GM12801 (cell line): ENCODE measurements at regions not wholly inside any gene's neighbourhood (a gene's known extent, or its start where the extent isn't known, plus 50 kb on each side); places are given as distances from the start of the nearest gene placed in this dataset.

ENCODE experiments used
- CTCF ChIP-seq: IDR thresholded peaks from one replicate; pipeline ENCODE4 v1.5.1; 2011; ENCODE audit warnings: control low read depth; ENCODE audit not compliant: insufficient read length; ENCODE audit errors: extremely low read depth

GRCh38 chr11:19651028-19651427, 61.6 kb upstream of the NAV2 start:
- no peak for TF ChIP-seq CTCF

DNA sequence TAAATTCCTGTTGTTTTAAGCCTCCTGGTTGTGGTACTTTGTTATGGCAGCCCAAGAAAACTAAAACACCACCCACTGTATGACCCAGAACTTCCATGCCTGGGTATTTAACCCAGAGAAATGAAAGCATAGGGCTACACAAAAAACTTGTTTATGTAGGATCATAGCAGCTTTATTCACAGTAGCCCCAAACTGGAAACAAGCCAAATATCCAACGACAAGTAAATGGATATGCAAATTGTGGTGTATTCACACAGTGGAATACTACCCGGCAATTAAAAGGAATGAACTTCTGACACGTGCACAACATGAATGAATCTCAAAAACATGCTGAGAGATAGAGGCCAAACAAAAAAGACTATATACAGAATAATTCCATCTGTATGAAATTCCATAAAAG, 62.2 kb upstream of the NAV2 start:
- no peak for TF ChIP-seq CTCF

- no peak for TF ChIP-seq CTCF
These were observed 62.9 kb upstream of the NAV2 start for GRCh38 chr11:19649751-19650150.

GRCh38 chr11:19648321-19648720, 64.3 kb upstream of the NAV2 start:
- TF ChIP-seq CTCF, result no peak

DNA sequence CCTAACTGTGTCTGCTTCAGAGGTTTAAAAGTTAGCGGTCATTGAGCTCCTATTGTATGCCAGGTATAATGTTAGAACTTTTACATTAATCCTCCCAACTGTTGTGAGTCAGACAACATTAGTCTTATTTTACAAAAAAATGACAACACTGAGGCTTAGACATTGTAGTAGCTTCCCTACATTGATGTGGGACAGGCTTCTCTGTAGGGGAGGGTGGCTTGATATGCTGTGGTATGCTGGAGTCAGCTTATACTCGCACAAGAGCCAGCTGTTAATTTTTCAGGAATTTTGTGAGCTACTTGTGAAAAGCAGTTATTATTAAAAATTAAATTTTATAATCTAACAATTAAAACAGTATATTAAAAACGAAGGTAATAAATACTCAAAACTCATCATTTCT, 64.8 kb upstream of the NAV2 start:
- TF ChIP-seq CTCF, result no peak

- no peak for TF ChIP-seq CTCF
These were observed 65.7 kb upstream of the NAV2 start for GRCh38 chr11:19646921-19647320.

- no peak for TF ChIP-seq CTCF
These were observed 66.3 kb upstream of the NAV2 start for GRCh38 chr11:19646308-19646707.

GRCh38 chr11:19644316-19644715, 68.3 kb upstream of the NAV2 start:
- no peak for TF ChIP-seq CTCF
